Natural killer cell treated with Interleukin-12 subunit alpha and Interleukin-12 subunit beta and Interleukin-15 and Interleukin-18, amount 100 ng/mL, for 72 hours (primary cell): ENCODE measurements at regions not wholly inside any gene's neighbourhood (a gene's known extent, or its start where the extent isn't known, plus 50 kb on each side); places are given as distances from the start of the nearest gene placed in this dataset.

Experiments used
- ATAC-seq, 2 donors: fragments of 150-1000 bp; cut with Tn5 transposase in 1 of 2; sonication (Bioruptor Pico), chemical (Tn5 transposase) in 1 of 2; 2 replicates each; pipeline ENCODE4 v1.10.0; 2021
- DNase-seq: peaks from one replicate; pipeline ENCODE4 v3.0.0; 2022; ENCODE audit warnings: low spot score
- H3K27ac Mint-ChIP-seq, 2 donors: 1 replicate in 1 of 2; 2 replicates in 1 of 2; pipeline ENCODE4 v1.8.0; 2022; ENCODE audit warnings: mixed read lengths in 2 of 2, mild to moderate bottlenecking in 1 of 2, moderate library complexity in 1 of 2
- H3K27me3 Mint-ChIP-seq, 2 donors: 1 replicate in 1 of 2; 2 replicates in 1 of 2; pipeline ENCODE4 v1.8.0; 2022; ENCODE audit warnings: mixed read lengths in 2 of 2
- H3K36me3 Mint-ChIP-seq: one replicate; pipeline ENCODE4 v1.8.0; 2022; ENCODE audit warnings: mixed read lengths
- H3K4me1 Mint-ChIP-seq, 2 donors: 1 replicate in 1 of 2; 2 replicates in 1 of 2; pipeline ENCODE4 v1.8.0; 2022; ENCODE audit warnings: low read depth in 2 of 2, mixed read lengths in 2 of 2, mild to moderate bottlenecking in 1 of 2
- H3K4me3 Mint-ChIP-seq: one replicate; pipeline ENCODE4 v1.8.0; 2022; ENCODE audit warnings: mixed read lengths
- H3K9me3 Mint-ChIP-seq: 2 replicates; pipeline ENCODE4 v1.8.0; 2022; ENCODE audit warnings: mixed read lengths

DNA sequence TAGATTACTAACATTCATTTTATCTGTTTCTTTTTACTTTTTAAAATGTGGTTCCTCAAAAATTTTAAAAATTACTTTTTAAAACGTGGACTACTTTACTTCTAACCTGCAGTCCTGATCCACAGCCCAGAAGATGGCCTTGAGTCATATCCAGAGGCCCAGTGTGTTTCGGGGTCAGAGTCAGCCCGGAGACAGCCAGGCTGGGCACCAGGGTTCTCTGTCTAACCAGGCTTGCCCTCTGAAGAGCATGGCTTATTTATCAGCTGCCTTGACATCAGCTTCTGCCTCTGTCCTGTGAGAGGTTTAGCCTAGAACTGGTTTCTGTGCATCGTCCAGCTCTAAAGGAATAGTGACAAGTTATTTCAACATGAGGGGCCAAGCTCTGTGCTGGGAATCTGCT is 332.0 kb downstream of the FGF9 start:
- no peak overlapping the region for H3K4me3 Mint-ChIP-seq
- H3K9me3 Mint-ChIP-seq, result no peaks in the 10 kb centered on the region
- no peaks in the 10 kb centered on the region for H3K4me1 Mint-ChIP-seq
- H3K36me3 Mint-ChIP-seq, result peaks cover 1% of the 10 kb centered on the region
- H3K27ac Mint-ChIP-seq, result no peak overlapping the region
- DNase-seq (no peak), ATAC-seq (no peak)
- H3K27me3 Mint-ChIP-seq, result peaks cover 8 to 9% of the 10 kb centered on the region in 2 donors

DNA sequence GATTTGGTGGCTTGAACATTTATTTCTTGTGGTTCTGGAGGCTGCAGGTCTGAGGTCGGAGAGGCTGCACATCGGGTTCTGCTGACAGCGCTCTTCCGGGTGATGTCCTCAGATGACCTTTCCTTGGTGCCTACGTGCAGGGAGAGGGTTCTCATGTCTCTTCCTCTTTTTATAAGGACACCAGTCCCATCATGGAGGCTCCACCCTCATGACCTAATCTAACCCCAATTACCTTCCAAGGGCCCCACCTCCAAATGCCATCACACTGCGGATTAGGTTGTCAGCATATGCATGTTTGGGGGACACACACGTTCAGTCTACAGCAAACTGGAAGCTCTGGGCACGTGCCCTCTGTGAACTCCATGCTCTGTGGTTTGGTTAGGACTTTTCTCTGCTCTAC is 338.6 kb downstream of the FGF9 start:
- Mint-ChIP-seq H3K4me1 (peaks cover 0 to 6% of the 10 kb centered on the region in 2 donors), H3K27ac (no peak overlapping the region), H3K27me3 (peaks cover 0 to 2% of the 10 kb centered on the region in 2 donors), H3K9me3 (peaks cover 6% of the 10 kb centered on the region), H3K4me3 (no peak overlapping the region), H3K36me3 (peaks cover 5% of the 10 kb centered on the region)
- DNase-seq (no peak), ATAC-seq (no peak)

DNA sequence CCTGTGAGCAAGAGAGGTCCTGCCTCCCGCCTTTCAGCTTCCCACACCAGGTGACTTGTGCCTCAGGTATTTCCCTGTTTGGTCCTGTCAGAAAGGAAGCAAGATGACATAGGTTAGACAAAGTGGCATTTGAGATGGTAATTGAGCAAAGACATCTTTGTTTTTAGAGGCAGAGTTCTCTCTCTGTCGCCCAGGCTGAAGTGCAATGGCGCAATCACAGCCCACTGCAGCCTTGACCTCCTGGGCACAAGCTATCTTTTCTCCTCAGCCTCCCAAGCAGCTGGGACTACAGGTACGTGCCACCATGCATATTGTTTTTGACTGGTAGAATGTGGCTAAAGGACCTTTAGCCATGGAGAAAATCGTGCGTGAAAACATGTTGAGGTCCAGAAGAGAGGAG is 339.1 kb downstream of the FGF9 start:
- Mint-ChIP-seq H3K27me3 (peaks cover 0 to 3% of the 10 kb centered on the region in 2 donors), H3K27ac (no peak overlapping the region), H3K36me3 (peaks cover 5% of the 10 kb centered on the region), H3K9me3 (peaks cover 6% of the 10 kb centered on the region), H3K4me1 (peaks cover 0 to 6% of the 10 kb centered on the region in 2 donors), H3K4me3 (no peak overlapping the region)
- DNase-seq, result no peak
- no peak for ATAC-seq

DNA sequence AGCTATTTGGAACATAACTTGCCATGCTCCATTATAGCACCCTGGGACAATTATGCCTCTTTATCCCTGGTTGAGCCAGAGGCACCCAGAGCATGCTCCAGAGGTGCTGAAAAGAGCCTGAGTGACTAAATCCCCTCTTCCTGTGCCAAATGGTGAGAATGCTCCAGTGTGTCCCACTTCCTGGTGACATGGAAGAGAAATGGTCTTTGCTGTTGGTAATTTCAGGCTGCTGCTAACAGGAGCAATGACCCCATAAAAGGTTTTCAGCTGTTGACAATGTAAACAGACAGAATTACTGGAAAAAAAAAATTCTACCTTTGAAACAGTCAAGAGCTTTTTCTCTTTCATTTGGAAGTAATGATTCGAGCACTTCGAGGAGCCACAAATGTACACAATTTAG is 341.8 kb downstream of the FGF9 start:
- H3K4me1 Mint-ChIP-seq, result peaks cover 8 to 13% of the 10 kb centered on the region in 2 donors
- peaks cover 6% of the 10 kb centered on the region for H3K9me3 Mint-ChIP-seq
- DNase-seq (no peak), ATAC-seq (no peak)
- peaks cover 0 to 4% of the 10 kb centered on the region in 2 donors for H3K27me3 Mint-ChIP-seq
- H3K36me3 Mint-ChIP-seq, result peaks cover 5% of the 10 kb centered on the region
- H3K27ac Mint-ChIP-seq, result no peak overlapping the region
- no peak overlapping the region for H3K4me3 Mint-ChIP-seq

DNA sequence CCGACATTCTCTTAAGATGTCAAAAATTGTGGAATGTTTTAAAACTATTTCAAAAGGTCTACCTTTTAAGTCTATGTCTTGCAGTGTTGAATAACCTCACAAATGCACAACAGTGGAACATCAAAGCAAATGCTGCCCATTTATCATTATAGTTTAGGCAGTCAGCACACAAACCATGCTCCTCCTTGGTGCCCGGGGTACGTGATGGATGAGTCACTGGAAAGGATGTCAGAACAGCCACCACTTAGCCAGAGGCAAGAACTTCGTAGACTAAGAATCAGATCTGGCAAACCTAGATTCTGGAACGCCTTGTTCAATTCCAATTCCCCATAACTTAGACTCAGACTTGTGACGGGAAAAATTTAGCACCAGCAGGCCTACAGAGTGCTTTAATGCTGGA is 343.6 kb downstream of the FGF9 start:
- H3K4me1 Mint-ChIP-seq, result peaks cover 14 to 17% of the 10 kb centered on the region in 2 donors
- H3K27me3 Mint-ChIP-seq, result peaks cover 0 to 4% of the 10 kb centered on the region in 2 donors
- DNase-seq, result no peak

DNA sequence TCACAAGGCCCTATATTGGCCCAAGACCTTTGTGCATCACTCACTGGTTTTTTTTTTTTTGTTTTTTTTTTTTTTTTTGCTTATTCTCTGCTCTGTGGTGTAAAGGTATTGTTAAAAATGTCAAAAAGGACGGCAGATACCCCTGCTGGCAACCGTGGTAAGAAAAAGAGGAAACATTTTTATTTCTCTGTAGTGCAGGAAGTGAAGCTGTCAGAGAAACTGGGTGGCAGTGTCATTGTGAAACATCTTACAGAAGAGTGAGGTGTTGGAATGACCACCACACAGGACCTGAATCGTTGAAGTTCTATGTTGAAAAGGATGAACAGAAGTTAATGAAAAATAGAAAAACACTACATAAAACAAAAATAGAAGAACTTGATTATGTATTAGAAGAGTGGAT is 346.4 kb downstream of the FGF9 start:
- Mint-ChIP-seq H3K36me3 (no peaks in the 10 kb centered on the region), H3K4me3 (peak overlapping the region; percentile 26), H3K9me3 (no peaks in the 10 kb centered on the region), H3K27me3 (peaks cover 0 to 2% of the 10 kb centered on the region in 2 donors), H3K27ac (peak overlapping the region; percentile 25 to 44), H3K4me1 (peaks cover 14 to 17% of the 10 kb centered on the region in 2 donors)
- ATAC-seq, result peak; percentile 64 to 82
- DNase-seq, result no peak

More for the DNA sequence above, 343.6 kb downstream of the FGF9 start:
- Mint-ChIP-seq H3K4me3 (no peak overlapping the region), H3K9me3 (no peaks in the 10 kb centered on the region), H3K36me3 (no peaks in the 10 kb centered on the region), H3K27ac (no peak overlapping the region)
- no peak for ATAC-seq

DNA sequence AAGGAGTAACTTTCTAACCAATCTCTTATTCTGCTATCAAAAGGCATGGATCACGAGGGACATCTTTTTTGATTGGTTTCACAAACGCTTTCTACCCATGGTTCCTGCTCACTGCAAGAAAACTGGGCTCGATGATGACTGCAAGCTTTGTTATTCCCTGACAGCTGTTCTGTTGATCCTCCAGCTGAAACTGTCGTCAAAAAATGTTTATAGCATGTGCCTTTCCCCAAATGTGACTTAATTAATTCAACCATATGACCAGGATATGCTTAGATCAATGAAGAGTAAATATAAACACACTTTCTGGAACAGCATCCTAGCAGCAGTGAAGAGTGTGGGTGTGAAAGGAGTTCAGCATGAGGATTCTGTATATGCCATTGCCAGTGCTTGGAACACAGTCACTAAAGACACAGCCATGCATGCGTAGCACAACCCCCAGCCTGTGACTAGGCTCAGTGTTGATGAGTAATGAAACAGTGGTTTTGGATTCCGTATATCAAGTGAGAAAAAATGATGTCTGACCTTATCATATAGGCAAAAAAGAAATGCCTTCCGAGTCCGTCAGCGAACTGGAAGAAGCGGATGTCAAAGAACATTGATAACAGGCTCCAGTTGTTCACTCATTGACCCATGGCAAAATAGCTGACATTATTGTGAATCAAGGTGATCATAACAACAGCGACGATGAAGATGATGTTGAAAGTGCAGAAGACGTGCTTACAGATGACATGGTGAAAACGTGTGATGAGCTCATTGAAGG is 347.4 kb downstream of the FGF9 start:
- Mint-ChIP-seq H3K27me3 (peaks cover 0 to 2% of the 10 kb centered on the region in 2 donors), H3K27ac (peak overlapping the region; percentile 25 to 44), H3K36me3 (no peaks in the 10 kb centered on the region), H3K4me1 (peaks cover 14 to 17% of the 10 kb centered on the region in 2 donors), H3K4me3 (no peak overlapping the region), H3K9me3 (no peaks in the 10 kb centered on the region)
- DNase-seq (no peak), ATAC-seq (no peak)

DNA sequence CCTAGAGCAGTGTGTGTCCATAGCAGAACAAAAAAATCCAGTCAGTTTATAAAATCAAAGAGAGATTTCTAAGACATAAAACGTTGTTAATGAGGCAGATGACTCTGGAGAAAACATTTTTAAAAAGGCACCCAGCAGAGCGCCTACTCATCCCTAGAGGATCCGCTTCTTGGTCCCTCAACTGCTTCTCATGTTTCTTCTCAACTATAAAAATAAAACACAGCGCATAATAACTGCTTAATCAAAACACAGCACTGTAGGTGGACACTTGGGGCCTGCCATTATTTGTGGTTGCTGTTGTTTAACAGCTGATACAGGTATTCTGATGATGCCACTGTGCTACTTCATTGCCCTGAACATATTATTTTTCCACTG is 347.9 kb downstream of the FGF9 start:
- no peak for DNase-seq
- no peak overlapping the region for H3K27ac Mint-ChIP-seq
- no peak for ATAC-seq
- H3K4me3 Mint-ChIP-seq, result no peak overlapping the region
- peaks cover 0 to 2% of the 10 kb centered on the region in 2 donors for H3K27me3 Mint-ChIP-seq
- no peaks in the 10 kb centered on the region for H3K36me3 Mint-ChIP-seq
- no peaks in the 10 kb centered on the region for H3K9me3 Mint-ChIP-seq
- peaks cover 14 to 17% of the 10 kb centered on the region in 2 donors for H3K4me1 Mint-ChIP-seq

DNA sequence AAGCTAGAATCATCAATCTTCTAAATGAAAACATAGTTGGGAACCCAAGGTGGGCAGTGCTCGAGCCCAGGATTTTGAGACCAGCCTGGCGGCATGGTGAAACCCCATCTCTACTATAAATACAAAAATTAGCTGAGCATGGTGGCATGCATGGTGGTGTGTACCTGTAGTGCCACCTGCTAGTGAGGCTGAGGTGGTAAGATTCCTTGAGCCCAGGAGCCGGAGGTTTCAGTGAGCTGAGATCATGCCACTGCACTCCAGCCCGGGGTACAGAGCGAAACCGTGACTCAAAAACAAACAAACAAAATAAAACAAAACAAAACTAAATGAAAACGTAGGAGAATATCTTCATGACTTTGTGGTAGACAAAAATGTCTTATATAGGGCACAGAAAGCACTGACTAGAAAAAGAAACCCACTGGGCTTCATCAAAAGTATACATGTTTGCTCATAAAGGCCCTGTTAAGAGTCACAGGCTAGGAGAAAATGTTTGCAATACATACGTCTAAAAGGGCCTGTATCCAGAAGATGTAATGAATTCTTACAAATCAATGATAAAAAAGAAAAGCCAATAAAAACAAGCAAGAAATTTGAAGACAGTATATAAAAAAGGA is 353.6 kb downstream of the FGF9 start:
- no peak for ATAC-seq
- DNase-seq, result no peak
- H3K4me1 Mint-ChIP-seq, result no peaks in the 10 kb centered on the region
- H3K27me3 Mint-ChIP-seq, result peaks cover 0 to 9% of the 10 kb centered on the region in 2 donors
- no peaks in the 10 kb centered on the region for H3K36me3 Mint-ChIP-seq
- H3K4me3 Mint-ChIP-seq, result no peak overlapping the region
- no peaks in the 10 kb centered on the region for H3K9me3 Mint-ChIP-seq
- no peak overlapping the region for H3K27ac Mint-ChIP-seq

DNA sequence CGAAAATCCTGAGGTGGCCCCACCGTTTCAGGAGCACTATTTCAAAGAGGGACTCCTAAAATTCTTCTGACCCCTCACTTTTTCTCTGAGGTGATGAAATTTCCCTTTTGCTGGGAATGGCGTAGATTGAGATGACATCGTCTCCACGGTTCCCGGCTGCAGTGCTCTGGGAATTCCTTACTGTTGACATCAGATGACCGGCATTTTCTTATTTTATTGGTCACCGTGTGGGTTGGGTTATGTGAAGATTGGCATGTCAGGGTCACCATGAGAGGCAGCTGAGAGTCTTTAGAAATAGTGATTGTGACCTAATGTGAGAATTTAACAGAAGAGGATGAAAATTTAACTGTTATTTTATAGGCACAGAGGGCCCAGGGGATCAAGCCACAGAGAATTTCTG is 356.7 kb downstream of the FGF9 start:
- H3K36me3 Mint-ChIP-seq, result no peaks in the 10 kb centered on the region
- H3K4me1 Mint-ChIP-seq, result no peaks in the 10 kb centered on the region
- H3K27me3 Mint-ChIP-seq, result peaks cover 0 to 15% of the 10 kb centered on the region in 2 donors
- ATAC-seq, result no peak
- no peak for DNase-seq
- no peak overlapping the region for H3K27ac Mint-ChIP-seq
- no peaks in the 10 kb centered on the region for H3K9me3 Mint-ChIP-seq
- H3K4me3 Mint-ChIP-seq, result no peak overlapping the region

DNA sequence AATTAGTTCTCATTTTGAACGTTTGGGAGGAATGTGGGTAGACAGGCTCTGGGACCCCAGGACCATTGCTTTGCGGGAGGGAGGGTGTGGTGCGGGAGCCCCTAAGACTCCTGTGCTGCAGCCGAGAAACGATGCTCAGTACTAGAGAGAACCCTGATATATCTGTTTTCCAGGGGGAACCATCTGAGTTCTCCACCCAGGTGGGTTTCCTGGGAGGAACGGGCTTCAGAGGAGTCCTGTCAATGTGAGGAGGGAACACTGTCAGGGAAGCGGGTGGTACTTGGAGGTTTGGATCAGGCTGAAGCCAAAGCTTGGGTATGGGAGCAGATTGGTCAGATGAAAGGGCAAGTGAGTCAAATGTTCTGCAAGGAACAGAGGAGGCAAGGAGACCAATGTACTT is 358.0 kb downstream of the FGF9 start:
- peaks cover 0 to 15% of the 10 kb centered on the region in 2 donors for H3K27me3 Mint-ChIP-seq
- no peak overlapping the region for H3K27ac Mint-ChIP-seq
- H3K9me3 Mint-ChIP-seq, result no peaks in the 10 kb centered on the region
- no peaks in the 10 kb centered on the region for H3K4me1 Mint-ChIP-seq
- H3K4me3 Mint-ChIP-seq, result no peak overlapping the region
- DNase-seq (no peak), ATAC-seq (no peak)
- H3K36me3 Mint-ChIP-seq, result no peaks in the 10 kb centered on the region

DNA sequence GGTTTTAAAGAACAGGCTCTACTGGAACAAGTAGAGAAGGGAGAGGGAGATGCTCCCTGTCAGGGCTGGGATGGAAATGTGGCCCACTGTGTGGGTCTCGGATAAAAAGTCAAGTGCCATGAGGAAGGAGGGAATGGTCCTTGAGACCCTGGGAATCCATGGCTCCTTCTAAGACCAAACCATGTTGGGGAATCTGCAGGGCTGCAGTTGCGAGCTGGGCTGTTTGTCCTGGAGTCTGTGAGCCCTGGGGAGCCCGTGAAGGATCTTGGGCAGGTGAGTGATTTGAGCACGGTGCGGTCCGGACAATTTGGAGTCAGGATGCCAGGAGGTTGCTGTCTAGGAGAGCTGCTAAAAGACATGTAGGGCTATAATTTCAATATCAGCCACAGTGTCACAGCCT is 359.4 kb downstream of the FGF9 start:
- no peak for ATAC-seq
- H3K4me1 Mint-ChIP-seq, result no peaks in the 10 kb centered on the region

DNA sequence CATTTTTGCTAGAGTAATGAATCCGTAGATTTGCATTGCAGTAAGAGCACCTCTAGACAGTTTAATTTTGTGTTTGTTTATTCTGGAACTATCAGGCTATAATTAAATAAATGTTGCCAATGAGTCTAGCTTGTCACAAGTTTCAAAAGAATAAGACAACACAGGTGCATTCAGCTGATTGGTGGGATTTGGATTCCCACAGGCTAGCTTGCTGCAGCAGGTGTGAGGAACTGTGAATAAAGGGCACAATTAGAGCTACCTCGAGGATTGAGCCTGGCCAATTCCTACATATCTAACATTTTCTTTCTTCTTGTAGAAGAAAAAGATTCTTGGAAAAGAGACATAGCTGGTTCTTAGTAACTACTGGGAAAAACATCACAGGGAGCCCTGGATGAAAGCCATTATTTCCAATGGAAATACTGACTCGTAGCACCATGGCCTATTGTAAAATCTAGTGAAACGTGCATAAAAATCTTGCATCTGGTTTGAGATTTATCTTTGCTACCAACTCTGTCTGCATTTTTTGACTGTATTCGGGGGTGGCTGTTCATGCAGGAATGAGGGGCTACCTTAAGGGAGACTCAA is 360.9 kb downstream of the FGF9 start:
- Mint-ChIP-seq H3K4me1 (no peaks in the 10 kb centered on the region), H3K27ac (no peak overlapping the region), H3K36me3 (no peaks in the 10 kb centered on the region), H3K9me3 (no peaks in the 10 kb centered on the region), H3K27me3 (peaks cover 6 to 19% of the 10 kb centered on the region in 2 donors), H3K4me3 (no peak overlapping the region)
- no peak for DNase-seq
- ATAC-seq, result no peak

More for the DNA sequence above, 359.4 kb downstream of the FGF9 start:
- H3K9me3 Mint-ChIP-seq, result no peaks in the 10 kb centered on the region
- no peak for DNase-seq
- no peaks in the 10 kb centered on the region for H3K36me3 Mint-ChIP-seq
- H3K27ac Mint-ChIP-seq, result no peak overlapping the region
- no peak overlapping the region for H3K4me3 Mint-ChIP-seq
- peaks cover 6 to 19% of the 10 kb centered on the region in 2 donors for H3K27me3 Mint-ChIP-seq

DNA sequence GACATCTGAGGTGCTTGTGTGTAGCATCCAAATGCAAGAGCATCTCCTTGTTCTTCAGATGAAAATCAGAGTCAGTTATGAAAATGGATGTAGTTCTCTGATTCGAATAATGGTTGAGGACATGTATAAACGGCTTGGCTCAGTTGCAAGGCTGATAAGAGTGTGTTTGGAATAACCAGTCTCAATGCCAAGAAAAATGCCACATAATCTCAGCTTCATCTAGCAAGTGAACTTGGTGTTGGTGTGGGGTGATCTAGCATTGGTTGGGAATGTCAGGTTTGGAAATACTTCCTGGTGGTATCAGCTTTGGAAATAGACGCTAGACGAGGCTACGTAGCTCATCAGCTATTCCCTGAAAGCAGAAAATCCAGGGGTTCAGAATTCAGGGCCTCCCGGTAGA is 362.0 kb downstream of the FGF9 start:
- Mint-ChIP-seq H3K4me3 (no peak overlapping the region), H3K36me3 (no peaks in the 10 kb centered on the region), H3K4me1 (no peaks in the 10 kb centered on the region), H3K27me3 (peaks cover 11 to 22% of the 10 kb centered on the region in 2 donors), H3K9me3 (no peaks in the 10 kb centered on the region), H3K27ac (no peak overlapping the region)
- no peak for ATAC-seq
- DNase-seq, result no peak
